Caco-2 (cell line): ENCODE measurements at regions not wholly inside any gene's neighbourhood (a gene's known extent, or its start where the extent isn't known, plus 50 kb on each side); places are given as distances from the start of the nearest gene placed in this dataset.

Experiments
- BruUV-seq: library from RNA; stranded (reverse); fragments of 400-500 nt; replicated peaks from 2 replicates; lab custom pipeline; 2021; lab: Mats Ljungman, UMichigan
- CTCF ChIA-PET: fragments of 300-600 bp; sonication (Branson Sonifier 250); formaldehyde crosslinking; loops from one replicate; lab custom pipeline; 2022; ENCODE audit warnings: antibody characterized with exemption; lab: Charles Lee
- POLR2A ChIA-PET: fragments of 300-600 bp; sonication (Branson Sonifier 250); formaldehyde crosslinking; loops from one replicate; lab custom pipeline; 2022; ENCODE audit warnings: antibody characterized with exemption; lab: Charles Lee
- DNase-seq, 2 experiments: peaks; one replicate each; pipeline versions ENCODE4 v3.0.0 to v3.0.0-alpha.2; 2020 to 2022
- H3K27me3 ChIP-seq: replicated peaks from 2 replicates; pipeline ENCODE4 v1.6.0; 2011; ENCODE audit warnings: low read length; ENCODE audit not compliant: control insufficient read depth, insufficient read depth
- H3K36me3 ChIP-seq: 2 replicates; pipeline ENCODE4 v1.5.1; 2011; ENCODE audit warnings: low read length; ENCODE audit not compliant: control insufficient read depth, insufficient read depth
- H3K4me1 ChIP-seq: fragments of 250-450 bp; sonication (Bioruptor Pico); 2 replicates; pipeline ENCODE4 v1.5.1; 2020; ENCODE audit warnings: mild to moderate bottlenecking
- H3K4me3 ChIP-seq: 2 replicates; pipeline ENCODE4 v1.5.1; 2011; ENCODE audit warnings: low read depth, mild to moderate bottlenecking, control low read depth, low read length
- H3K9me3 ChIP-seq: fragments of 250-450 bp; sonication (Bioruptor Pico); 2 replicates; pipeline ENCODE4 v1.5.1; 2020; ENCODE audit warnings: mild to moderate bottlenecking, moderate library complexity
- H3K27ac Mint-ChIP-seq: one replicate; pipeline ENCODE4 v1.8.0; 2022; ENCODE audit warnings: mixed read lengths; ENCODE audit not compliant: unreplicated experiment
- H3K27me3 Mint-ChIP-seq: one replicate; pipeline ENCODE4 v1.8.0; 2022; ENCODE audit warnings: mixed read lengths; ENCODE audit not compliant: insufficient read depth, unreplicated experiment
- H3K36me3 Mint-ChIP-seq: one replicate; pipeline ENCODE4 v1.8.0; 2022; ENCODE audit warnings: mild to moderate bottlenecking, mixed read lengths; ENCODE audit not compliant: insufficient read depth, unreplicated experiment
- H3K4me1 Mint-ChIP-seq: one replicate; pipeline ENCODE4 v1.8.0; 2022; ENCODE audit warnings: low read depth, mixed read lengths; ENCODE audit not compliant: unreplicated experiment
- H3K4me3 Mint-ChIP-seq: one replicate; pipeline ENCODE4 v1.8.0; 2022; ENCODE audit warnings: mild to moderate bottlenecking, moderate library complexity, mixed read lengths; ENCODE audit not compliant: unreplicated experiment
- H3K9me3 Mint-ChIP-seq: one replicate; pipeline ENCODE4 v1.8.0; 2022; ENCODE audit warnings: mixed read lengths; ENCODE audit not compliant: unreplicated experiment
- CTCF ChIP-seq, 2 experiments: fragments of 200-600 bp in 1 of 2; IDR thresholded peaks; 1 replicate in 1 of 2; 2 replicates in 1 of 2; pipeline versions ENCODE4 v1.5.1 to v1.8.0; 2011 to 2022; ENCODE audit warnings: antibody characterized with exemption in 1 of 2, control low read depth in 1 of 2, inconsistent platforms in 1 of 2, low read depth in 1 of 2, low read length in 1 of 2, mild to moderate bottlenecking in 1 of 2, moderate library complexity in 1 of 2; ENCODE audit not compliant: insufficient read depth in 1 of 2, severe bottlenecking in 1 of 2, unreplicated experiment in 1 of 2
- intact Hi-C: fragments of 100-400 bp; cut with micrococcal nuclease; formaldehyde crosslinking; loops from one replicate; pipeline ENCODE4 v1.10.0; 2022; ENCODE audit not compliant: unreplicated experiment

GRCh38 chr2:58304843-58305242 lies 63.7 kb upstream of the FANCL start:
- CTCF ChIA-PET = no interaction called here
- no peaks in the 10 kb centered on the region for H3K4me1 ChIP-seq
- no TSS peak for BruUV-seq
- no peak overlapping the region for H3K27ac Mint-ChIP-seq
- no peak overlapping the region for H3K4me3 Mint-ChIP-seq
- DNase-seq = no peak
- H3K36me3 ChIP-seq = no peaks in the 10 kb centered on the region
- intact Hi-C loops = no loop called here
- no peaks in the 10 kb centered on the region for H3K27me3 Mint-ChIP-seq
- H3K9me3 Mint-ChIP-seq = no peaks in the 10 kb centered on the region
- POLR2A ChIA-PET = no interaction called here
- H3K36me3 Mint-ChIP-seq = no peaks in the 10 kb centered on the region
- no peaks in the 10 kb centered on the region for H3K27me3 ChIP-seq
- H3K4me1 Mint-ChIP-seq = no peaks in the 10 kb centered on the region
- no peak for TF ChIP-seq CTCF (IDR thresholded peaks at IDR 0.05; ENCODE audit: insufficient read depth in 1 of 2, low read depth in 1 of 2, low read length in 1 of 2, severe bottlenecking in 1 of 2, unreplicated experiment in 1 of 2)
- no peaks in the 10 kb centered on the region for H3K9me3 ChIP-seq
- no peak overlapping the region for H3K4me3 ChIP-seq

- CTCF ChIA-PET = no interaction called here
- no peak for DNase-seq
- no peaks in the 10 kb centered on the region for H3K36me3 ChIP-seq
- no peak for TF ChIP-seq CTCF (IDR thresholded peaks at IDR 0.05; ENCODE audit: insufficient read depth in 1 of 2, low read depth in 1 of 2, low read length in 1 of 2, severe bottlenecking in 1 of 2, unreplicated experiment in 1 of 2)
- no peaks in the 10 kb centered on the region for H3K27me3 ChIP-seq
- POLR2A ChIA-PET = no interaction called here
- H3K4me3 Mint-ChIP-seq = no peak overlapping the region
- H3K4me1 ChIP-seq = no peaks in the 10 kb centered on the region
- no peaks in the 10 kb centered on the region for H3K9me3 ChIP-seq
- intact Hi-C loops = no loop called here
- no TSS peak for BruUV-seq
- H3K9me3 Mint-ChIP-seq = no peaks in the 10 kb centered on the region
- H3K27ac Mint-ChIP-seq = no peak overlapping the region
- no peaks in the 10 kb centered on the region for H3K4me1 Mint-ChIP-seq
- H3K4me3 ChIP-seq = no peak overlapping the region
- H3K36me3 Mint-ChIP-seq = no peaks in the 10 kb centered on the region
- H3K27me3 Mint-ChIP-seq = no peaks in the 10 kb centered on the region
Observed at GRCh38 chr2:58299123-58299522, 58.0 kb upstream of the FANCL start.

GRCh38 chr2:58293056-58293455 lies 51.9 kb upstream of the FANCL start:
- Mint-ChIP-seq H3K27ac (no peak overlapping the region), H3K9me3 (no peaks in the 10 kb centered on the region), H3K4me1 (no peaks in the 10 kb centered on the region), H3K27me3 (peaks cover 7% of the 10 kb centered on the region), H3K36me3 (no peaks in the 10 kb centered on the region), H3K4me3 (no peak overlapping the region)
- Histone ChIP-seq H3K4me3 (no peak overlapping the region), H3K27me3 (no peaks in the 10 kb centered on the region), H3K9me3 (no peaks in the 10 kb centered on the region), H3K36me3 (no peaks in the 10 kb centered on the region), H3K4me1 (no peaks in the 10 kb centered on the region)
- BruUV-seq = no TSS peak
- TF ChIP-seq CTCF (IDR thresholded peaks at IDR 0.05; ENCODE audit: insufficient read depth in 1 of 2, low read depth in 1 of 2, low read length in 1 of 2, severe bottlenecking in 1 of 2, unreplicated experiment in 1 of 2) = no peak
- no peak for DNase-seq
- ChIA-PET POLR2A (no interaction called here), CTCF (no interaction called here)
- intact Hi-C loops = no loop called here
